AG04450 (cell line): ENCODE measurements at regions not wholly inside any gene's neighbourhood (a gene's known extent, or its start where the extent isn't known, plus 50 kb on each side); places are given as distances from the start of the nearest gene placed in this dataset.

ENCODE experiments used
- CTCF ChIA-PET: fragments of 300-600, 350-600 bp; formaldehyde crosslinking; extraction: SDS; loops from one replicate; lab custom pipeline; 2022; ENCODE audit warnings: antibody characterized with exemption, inconsistent platforms; lab: Charles Lee
- POLR2A ChIA-PET: fragments of 350-600 bp; formaldehyde crosslinking; extraction: SDS; loops from one replicate; lab custom pipeline; 2021; ENCODE audit warnings: antibody characterized with exemption, inconsistent platforms; lab: Yijun Ruan, JAX
- DNase-seq: peaks from one replicate; pipeline ENCODE4 v3.0.0-alpha.2; 2011; ENCODE audit warnings: low read depth, low spot score
- H3K27ac ChIP-seq: one replicate; pipeline ENCODE4 v1.5.1; 2012; ENCODE audit warnings: low read depth, low read length, control low read depth
- H3K27me3 ChIP-seq: one replicate; pipeline ENCODE4 v1.6.0; 2012; ENCODE audit warnings: low read length; ENCODE audit not compliant: control insufficient read depth, insufficient read depth
- H3K4me3 ChIP-seq: 2 replicates; pipeline ENCODE4 v1.5.1; 2011; ENCODE audit warnings: mild to moderate bottlenecking, low read depth, low read length, control low read depth
- H3K9me3 ChIP-seq: 2 replicates; pipeline ENCODE4 v1.5.1; 2012; ENCODE audit warnings: low read length; ENCODE audit not compliant: control insufficient read depth, insufficient read depth
- CTCF ChIP-seq: IDR thresholded peaks from 2 replicates; pipeline ENCODE4 v1.5.1; 2011; ENCODE audit warnings: low read depth, low read length, control low read depth, inconsistent platforms

GRCh38 chr2:118320196-118320595 is 231.9 kb downstream of the INSIG2 start:
- H3K4me3 ChIP-seq = no peak overlapping the region
- H3K27me3 ChIP-seq = peaks cover 3% of the 10 kb centered on the region
- ChIA-PET POLR2A (no interaction called here), CTCF (no interaction called here)
- no peaks in the 10 kb centered on the region for H3K9me3 ChIP-seq
- DNase-seq = no peak
- TF ChIP-seq CTCF = no peak
- no peak overlapping the region for H3K27ac ChIP-seq

GRCh38 chr2:118319271-118319684 is 231.0 kb downstream of the INSIG2 start:
- no peak overlapping the region for H3K4me3 ChIP-seq
- TF ChIP-seq CTCF = no peak
- ChIA-PET CTCF (no interaction called here), POLR2A (no interaction called here)
- DNase-seq = no peak
- no peak overlapping the region for H3K27ac ChIP-seq
- peaks cover 3% of the 10 kb centered on the region for H3K27me3 ChIP-seq
- H3K9me3 ChIP-seq = no peaks in the 10 kb centered on the region

- no peak overlapping the region for H3K27ac ChIP-seq
- ChIA-PET CTCF (no interaction called here), POLR2A (no interaction called here)
- no peak for TF ChIP-seq CTCF
- no peak overlapping the region for H3K4me3 ChIP-seq
- DNase-seq = no peak
- peaks cover 11% of the 10 kb centered on the region for H3K27me3 ChIP-seq
- H3K9me3 ChIP-seq = no peaks in the 10 kb centered on the region; the same call in 1 of the 2 replicates
Observed at GRCh38 chr2:118315606-118316005, 227.3 kb downstream of the INSIG2 start.

GRCh38 chr2:118312969-118313756 is 224.9 kb downstream of the INSIG2 start:
- Histone ChIP-seq H3K9me3 (no peaks in the 10 kb centered on the region; the same call in 1 of the 2 replicates), H3K27ac (no peak overlapping the region), H3K27me3 (peaks cover 15% of the 10 kb centered on the region), H3K4me3 (no peak overlapping the region)
- CTCF ChIA-PET = no interaction called here
- POLR2A ChIA-PET = no interaction called here
- no peak for DNase-seq
- TF ChIP-seq CTCF = peak; percentile 12; the same call in 1 of the 2 replicates

GRCh38 chr2:118310681-118311429 is 222.6 kb downstream of the INSIG2 start:
- ChIA-PET POLR2A (no interaction called here), CTCF (no interaction called here)
- no peak for DNase-seq
- TF ChIP-seq CTCF = no peak
- H3K27ac ChIP-seq = no peak overlapping the region
- H3K9me3 ChIP-seq = no peaks in the 10 kb centered on the region; the same call in 1 of the 2 replicates
- H3K4me3 ChIP-seq = peak overlapping the region; percentile 54
- peaks cover 15% of the 10 kb centered on the region for H3K27me3 ChIP-seq
